ENCODE measurements at regions not wholly inside any gene's neighbourhood (a gene's known extent, or its start where the extent isn't known, plus 50 kb on each side); places are given as distances from the start of the nearest gene placed in this dataset.

DNA sequence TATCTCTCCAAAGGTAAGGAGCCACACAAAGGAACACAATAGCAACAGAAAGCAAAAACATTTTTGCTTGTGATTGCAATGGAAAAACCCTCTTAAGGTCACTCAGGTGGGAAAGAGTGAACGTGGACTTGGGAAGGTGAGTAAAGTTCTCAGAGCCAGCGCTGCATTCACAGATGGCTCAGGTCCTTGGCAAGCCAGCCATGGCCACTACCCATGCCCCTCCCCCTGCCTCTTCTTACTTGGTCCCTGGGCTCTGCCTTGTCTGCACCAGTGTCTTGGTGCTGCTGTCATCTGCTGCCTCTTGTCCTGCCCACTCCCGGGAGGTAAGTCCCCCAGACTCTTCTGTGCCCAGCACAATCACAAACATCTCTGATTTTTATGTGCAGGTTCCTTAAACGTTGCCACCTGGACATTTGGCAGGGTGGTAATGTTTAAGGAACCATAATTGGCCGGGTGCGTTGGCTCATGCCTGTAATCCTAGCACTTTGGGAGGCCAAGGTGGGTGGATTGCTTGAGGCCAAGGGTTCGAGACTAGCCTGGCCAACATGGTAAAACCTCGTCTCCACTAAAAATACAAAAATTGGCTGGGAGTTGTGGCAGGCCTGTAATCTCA, 74.6 kb downstream of the FEM1C start:
- ChIA-PET POLR2A (interaction anchor here (1.0 to 2.7 kb wide), 2 partner anchors 73 to 74 kb away, joined by 4 to 17 read pairs; partner anchors contain the start of gene FEM1C), CTCF (interaction anchor here (1.1 kb wide), 2 partner anchors 13 to 89 kb away, joined by 3 read pairs; no protein-coding TSS in a partner anchor)
- intact Hi-C loops (cut with micrococcal nuclease) = no loop called here
- DNase-seq (ENCODE audit: unreplicated experiment) = no peak
- BruUV-seq (replicated peaks) = no TSS peak
- no peak overlapping the region for H3K27ac Mint-ChIP-seq (ENCODE audit: low read depth, unreplicated experiment)
- no peak for TF ChIP-seq CTCF (IDR thresholded peaks at IDR 0.05; ENCODE audit: unreplicated experiment)
- peaks cover 45% of the 10 kb centered on the region for H3K4me1 Mint-ChIP-seq (ENCODE audit: insufficient read depth, unreplicated experiment)
- H3K36me3 Mint-ChIP-seq (ENCODE audit: insufficient read depth, unreplicated experiment) = no peaks in the 10 kb centered on the region
- H3K9me3 Mint-ChIP-seq (ENCODE audit: unreplicated experiment) = no peaks in the 10 kb centered on the region
- H3K27me3 Mint-ChIP-seq (ENCODE audit: insufficient read depth, unreplicated experiment) = no peaks in the 10 kb centered on the region
- H3K4me3 Mint-ChIP-seq (ENCODE audit: unreplicated experiment) = no peak overlapping the region

- Mint-ChIP-seq H3K4me1 (ENCODE audit: insufficient read depth, unreplicated experiment) (peaks cover 50% of the 10 kb centered on the region), H3K36me3 (ENCODE audit: insufficient read depth, unreplicated experiment) (no peaks in the 10 kb centered on the region)
- POLR2A ChIA-PET = interaction anchor here (0.5 to 2.8 kb wide), 3 partner anchors 73 to 415 kb away, joined by 3 to 17 read pairs (median 4); partner anchors contain the start of gene FEM1C
These were observed 76.9 kb downstream of the FEM1C start for GRCh38 chr5:115467628-115468027.

GRCh38 chr5:115465431-115465830, 79.1 kb downstream of the FEM1C start:
- intact Hi-C loops (cut with micrococcal nuclease) = no loop called here
- Mint-ChIP-seq H3K9me3 (ENCODE audit: unreplicated experiment) (no peaks in the 10 kb centered on the region), H3K4me3 (ENCODE audit: unreplicated experiment) (no peak overlapping the region), H3K4me1 (ENCODE audit: insufficient read depth, unreplicated experiment) (peaks cover 30% of the 10 kb centered on the region), H3K27ac (ENCODE audit: low read depth, unreplicated experiment) (no peak overlapping the region), H3K27me3 (ENCODE audit: insufficient read depth, unreplicated experiment) (no peaks in the 10 kb centered on the region), H3K36me3 (ENCODE audit: insufficient read depth, unreplicated experiment) (no peaks in the 10 kb centered on the region)
- CTCF ChIA-PET = no interaction called here
- peak; percentile 33 for DNase-seq (ENCODE audit: unreplicated experiment)
- BruUV-seq (replicated peaks) = no TSS peak
- POLR2A ChIA-PET = no interaction called here
- TF ChIP-seq CTCF (IDR thresholded peaks at IDR 0.05; ENCODE audit: unreplicated experiment) = no peak

More at GRCh38 chr5:115467628-115468027, 76.9 kb downstream of the FEM1C start:
- no peaks in the 10 kb centered on the region for H3K9me3 Mint-ChIP-seq (ENCODE audit: unreplicated experiment)
- no peak for TF ChIP-seq CTCF (IDR thresholded peaks at IDR 0.05; ENCODE audit: unreplicated experiment)
- CTCF ChIA-PET = interaction anchor here (0.7 kb wide), 1 partner anchor 107 kb away, joined by 4 read pairs; no protein-coding TSS in a partner anchor
- H3K27me3 Mint-ChIP-seq (ENCODE audit: insufficient read depth, unreplicated experiment) = no peaks in the 10 kb centered on the region
- H3K27ac Mint-ChIP-seq (ENCODE audit: low read depth, unreplicated experiment) = no peak overlapping the region
- no TSS peak for BruUV-seq (replicated peaks)
- peak; percentile 33 for DNase-seq (ENCODE audit: unreplicated experiment)
- no peak overlapping the region for H3K4me3 Mint-ChIP-seq (ENCODE audit: unreplicated experiment)
- intact Hi-C loops (cut with micrococcal nuclease) = no loop called here

- H3K9me3 Mint-ChIP-seq (ENCODE audit: unreplicated experiment) = no peaks in the 10 kb centered on the region
- no peak overlapping the region for H3K27ac Mint-ChIP-seq (ENCODE audit: low read depth, unreplicated experiment)
- ChIA-PET POLR2A (interaction anchor here (0.9 kb wide), 1 partner anchor 44 kb away, joined by 4 read pairs; no protein-coding TSS in a partner anchor), CTCF (interaction anchor here (0.7 kb wide), 1 partner anchor 200 kb away, joined by 3 read pairs; no protein-coding TSS in a partner anchor)
- no peak for TF ChIP-seq CTCF (IDR thresholded peaks at IDR 0.05; ENCODE audit: unreplicated experiment)
- no peaks in the 10 kb centered on the region for H3K36me3 Mint-ChIP-seq (ENCODE audit: insufficient read depth, unreplicated experiment)
- H3K4me3 Mint-ChIP-seq (ENCODE audit: unreplicated experiment) = no peak overlapping the region
- no TSS peak for BruUV-seq (replicated peaks)
- intact Hi-C loops (cut with micrococcal nuclease) = loop anchor here (5.0 kb wide), 1 partner anchor 78 kb away; the partner anchor contains the start of gene FEM1C
- H3K27me3 Mint-ChIP-seq (ENCODE audit: insufficient read depth, unreplicated experiment) = no peaks in the 10 kb centered on the region
- DNase-seq (ENCODE audit: unreplicated experiment) = no peak
- H3K4me1 Mint-ChIP-seq (ENCODE audit: insufficient read depth, unreplicated experiment) = peaks cover 30% of the 10 kb centered on the region
These were observed 80.6 kb downstream of the FEM1C start for GRCh38 chr5:115463983-115464382.
